Mesothelial cell of epicardium (in vitro differentiated cells): ENCODE measurements at regions not wholly inside any gene's neighbourhood (a gene's known extent, or its start where the extent isn't known, plus 50 kb on each side); places are given as distances from the start of the nearest gene placed in this dataset.
"Not testable (repeated sequence)": the region's sequence is repeated elsewhere in the genome, so short reads cannot be mapped to it uniquely, and the experiment has no call there.

Experiments
- DNase-seq, 2 experiments: peaks; one replicate each; pipeline ENCODE4 v3.0.0; 2021; ENCODE audit warnings: low spot score in 2 of 2; ENCODE audit not compliant: unreplicated experiment in 2 of 2
- H3K27ac Mint-ChIP-seq: 2 replicates; pipeline ENCODE4 v1.8.0; 2021; ENCODE audit warnings: mixed read lengths
- H3K27me3 Mint-ChIP-seq: 2 replicates; pipeline ENCODE4 v1.8.0; 2021; ENCODE audit warnings: low read depth, mixed read lengths
- H3K36me3 Mint-ChIP-seq: 2 replicates; pipeline ENCODE4 v1.8.0; 2021; ENCODE audit warnings: mixed read lengths
- H3K4me1 Mint-ChIP-seq: 2 replicates; pipeline ENCODE4 v1.8.0; 2021; ENCODE audit warnings: mixed read lengths
- H3K4me3 Mint-ChIP-seq: 2 replicates; pipeline ENCODE4 v1.8.0; 2021; ENCODE audit warnings: mild to moderate bottlenecking, moderate library complexity, mixed read lengths
- H3K9me3 Mint-ChIP-seq: 2 replicates; pipeline ENCODE4 v1.8.0; 2021; ENCODE audit warnings: mixed read lengths

- not testable (repeated sequence) for H3K36me3 Mint-ChIP-seq, H3K4me3 Mint-ChIP-seq, H3K27ac Mint-ChIP-seq, H3K9me3 Mint-ChIP-seq, H3K27me3 Mint-ChIP-seq
- peak in 1 of 2 experiments; percentile 9 for DNase-seq
- peaks cover 34% of the 10 kb centered on the region for H3K4me1 Mint-ChIP-seq
Observed at GRCh38 chr11:71782229-71782861, 50.7 kb upstream of the DEFB108B start.

- H3K4me3 Mint-ChIP-seq, DNase-seq, H3K9me3 Mint-ChIP-seq, H3K27me3 Mint-ChIP-seq, H3K27ac Mint-ChIP-seq, H3K36me3 Mint-ChIP-seq: not testable (repeated sequence)
- peaks cover 39% of the 10 kb centered on the region for H3K4me1 Mint-ChIP-seq
Observed at GRCh38 chr11:71783191-71783590, 49.8 kb upstream of the DEFB108B start.
